ENCODE measurements at regions not wholly inside any gene's neighbourhood (a gene's known extent, or its start where the extent isn't known, plus 50 kb on each side); places are given as distances from the start of the nearest gene placed in this dataset.

GRCh38 chr3:188972310-188972709, 199.5 kb upstream of the TPRG1 start:
- intact Hi-C loops (cut with DNase I; ENCODE audit: low total_unique reads), result no loop called here
- no peak for TF ChIP-seq CTCF (IDR thresholded peaks at IDR 0.05 in 8 of 11, conservative IDR thresholded peaks at IDR 0.05 in 3 of 11)
- TF ChIP-seq POLR2AphosphoS5 (IDR thresholded peaks at IDR 0.05), result peak in 1 of 3 donors; percentile 32
- Histone ChIP-seq H3K4me1 (peaks cover 0 to 22% (median 6%) of the 10 kb centered on the region in 6 donors), H3K4me3 (no peak overlapping the region), H3K9me3 (peaks cover 0 to 7% (median 3%) of the 10 kb centered on the region in 8 donors), H3K27ac (no peak overlapping the region), H3K27me3 (replicated peaks in 1 of 7) (peaks cover 0 to 44% (median 0%) of the 10 kb centered on the region in 7 donors), H3K36me3 (no peaks in the 10 kb centered on the region)
- 14 to 28% (median 17%) methylated on average over 4 of the region's 4 CpGs for WGBS, 5 donors
- no peak for DNase-seq

- DNase-seq, result no peak
- intact Hi-C loops (cut with DNase I; ENCODE audit: low total_unique reads), result no loop called here
- H3K36me3 ChIP-seq, result no peaks in the 10 kb centered on the region
- H3K4me1 ChIP-seq, result peaks cover 0 to 22% (median 6%) of the 10 kb centered on the region in 6 donors
- 28 to 39% (median 35%) methylated on average over 10 of the region's 10 CpGs for WGBS, 5 donors
- no peak for TF ChIP-seq POLR2A (IDR thresholded peaks at IDR 0.05)
- TF ChIP-seq POLR2AphosphoS5 (IDR thresholded peaks at IDR 0.05), result no peak
- TF ChIP-seq CTCF (IDR thresholded peaks at IDR 0.05 in 8 of 11, conservative IDR thresholded peaks at IDR 0.05 in 3 of 11), result no peak
- no peak overlapping the region for H3K27ac ChIP-seq
- peaks cover 0 to 44% (median 0%) of the 10 kb centered on the region in 7 donors for H3K27me3 ChIP-seq (replicated peaks in 1 of 7)
- no peak overlapping the region for H3K4me3 ChIP-seq
- peaks cover 0 to 7% (median 3%) of the 10 kb centered on the region in 8 donors for H3K9me3 ChIP-seq
Observed at GRCh38 chr3:188974856-188975599, 196.7 kb upstream of the TPRG1 start.

GRCh38 chr3:188975600-188976314, 196.0 kb upstream of the TPRG1 start:
- Histone ChIP-seq H3K27me3 (replicated peaks in 1 of 7) (peaks cover 0 to 43% (median 0%) of the 10 kb centered on the region in 7 donors), H3K27ac (no peak overlapping the region), H3K4me1 (peaks cover 0 to 22% (median 6%) of the 10 kb centered on the region in 6 donors), H3K4me3 (no peak overlapping the region), H3K9me3 (peaks cover 0 to 6% (median 3%) of the 10 kb centered on the region in 8 donors), H3K36me3 (no peaks in the 10 kb centered on the region)
- intact Hi-C loops (cut with DNase I; ENCODE audit: low total_unique reads), result no loop called here
- no peak for DNase-seq
- TF ChIP-seq CTCF (IDR thresholded peaks at IDR 0.05 in 8 of 11, conservative IDR thresholded peaks at IDR 0.05 in 3 of 11) (no peak), POLR2A (IDR thresholded peaks at IDR 0.05) (no peak), POLR2AphosphoS5 (IDR thresholded peaks at IDR 0.05) (no peak)
- 78 to 88% (median 83%) methylated on average over 12 of the region's 12 CpGs for WGBS, 5 donors

- TF ChIP-seq POLR2AphosphoS5 (IDR thresholded peaks at IDR 0.05), result no peak
- no peak for TF ChIP-seq CTCF (IDR thresholded peaks at IDR 0.05 in 8 of 11, conservative IDR thresholded peaks at IDR 0.05 in 3 of 11)
- no peak for TF ChIP-seq POLR2A (IDR thresholded peaks at IDR 0.05)
- Histone ChIP-seq H3K4me1 (peaks cover 0 to 22% (median 6%) of the 10 kb centered on the region in 6 donors), H3K4me3 (no peak overlapping the region), H3K36me3 (no peaks in the 10 kb centered on the region), H3K9me3 (no peaks in the 10 kb centered on the region), H3K27me3 (replicated peaks in 1 of 7) (peaks cover 0 to 38% (median 0%) of the 10 kb centered on the region in 7 donors), H3K27ac (no peak overlapping the region)
- no peak for DNase-seq
- WGBS, 5 donors, result 74 to 97% (median 75%) methylated on average over 3 to 4 of the region's 4 CpGs
- intact Hi-C loops (cut with DNase I; ENCODE audit: low total_unique reads), result no loop called here
Observed at GRCh38 chr3:188976407-188976806, 195.4 kb upstream of the TPRG1 start.
